GM13977 (cell line): ENCODE measurements at regions not wholly inside any gene's neighbourhood (a gene's known extent, or its start where the extent isn't known, plus 50 kb on each side); places are given as distances from the start of the nearest gene placed in this dataset.

Source experiments
- DNase-seq: peaks from one replicate; pipeline ENCODE4 v3.0.0; 2012; ENCODE audit warnings: low spot score
- in situ Hi-C: fragments of 300-500 bp; cut with MboI; formaldehyde crosslinking; loops from one replicate; pipeline ENCODE4 v1.12.0; 2022; ENCODE audit warnings: low sequenced_read_pairs, low pct_unique_long_range_greater_than_20kb, mixed read lengths, inconsistent platforms; ENCODE audit not compliant: unreplicated experiment
- TF ChIP-seq, protein P1 (sequence below): IDR thresholded peaks from 2 replicates; pipeline ENCODE4 v1.5.1; 2012; ENCODE audit warnings: mild to moderate bottlenecking, control low read depth; ENCODE audit not compliant: insufficient read depth; ENCODE audit errors: extremely low read depth, missing control alignments

DNA sequence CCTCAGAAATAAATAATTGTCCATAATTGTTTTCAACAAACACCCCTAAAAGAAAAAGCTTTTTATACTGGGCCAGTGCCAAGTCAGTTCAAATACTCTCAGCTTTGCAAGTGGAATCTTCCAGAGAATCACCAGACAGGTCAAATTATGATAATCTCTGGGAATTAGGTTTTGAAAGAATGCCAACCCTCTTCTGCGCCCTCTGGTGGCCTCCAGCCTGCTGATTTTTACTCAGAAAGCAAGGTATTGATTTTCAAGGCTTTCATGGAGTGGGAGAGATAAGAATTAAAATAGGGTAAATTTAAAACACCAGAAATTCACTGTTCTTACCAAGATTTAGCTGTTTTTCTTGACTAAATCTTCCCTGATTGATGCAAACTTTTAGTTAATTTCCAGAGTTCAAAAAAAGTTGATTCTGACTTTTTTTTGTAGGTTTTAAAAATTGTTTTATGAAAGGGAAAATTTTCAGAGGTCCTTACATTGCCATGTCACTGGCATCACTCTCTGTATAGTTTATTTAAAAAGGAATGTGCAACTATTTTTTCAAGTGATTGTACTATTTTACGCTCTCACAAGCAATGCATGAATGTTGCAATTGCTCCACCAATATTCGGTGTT, 282.9 kb upstream of the TNP1 start:
- in situ Hi-C loops = no loop called here
- TF ChIP-seq, protein P1, sequence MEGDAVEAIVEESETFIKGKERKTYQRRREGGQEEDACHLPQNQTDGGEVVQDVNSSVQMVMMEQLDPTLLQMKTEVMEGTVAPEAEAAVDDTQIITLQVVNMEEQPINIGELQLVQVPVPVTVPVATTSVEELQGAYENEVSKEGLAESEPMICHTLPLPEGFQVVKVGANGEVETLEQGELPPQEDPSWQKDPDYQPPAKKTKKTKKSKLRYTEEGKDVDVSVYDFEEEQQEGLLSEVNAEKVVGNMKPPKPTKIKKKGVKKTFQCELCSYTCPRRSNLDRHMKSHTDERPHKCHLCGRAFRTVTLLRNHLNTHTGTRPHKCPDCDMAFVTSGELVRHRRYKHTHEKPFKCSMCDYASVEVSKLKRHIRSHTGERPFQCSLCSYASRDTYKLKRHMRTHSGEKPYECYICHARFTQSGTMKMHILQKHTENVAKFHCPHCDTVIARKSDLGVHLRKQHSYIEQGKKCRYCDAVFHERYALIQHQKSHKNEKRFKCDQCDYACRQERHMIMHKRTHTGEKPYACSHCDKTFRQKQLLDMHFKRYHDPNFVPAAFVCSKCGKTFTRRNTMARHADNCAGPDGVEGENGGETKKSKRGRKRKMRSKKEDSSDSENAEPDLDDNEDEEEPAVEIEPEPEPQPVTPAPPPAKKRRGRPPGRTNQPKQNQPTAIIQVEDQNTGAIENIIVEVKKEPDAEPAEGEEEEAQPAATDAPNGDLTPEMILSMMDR = peak; percentile 58
- DNase-seq = no peak

DNA sequence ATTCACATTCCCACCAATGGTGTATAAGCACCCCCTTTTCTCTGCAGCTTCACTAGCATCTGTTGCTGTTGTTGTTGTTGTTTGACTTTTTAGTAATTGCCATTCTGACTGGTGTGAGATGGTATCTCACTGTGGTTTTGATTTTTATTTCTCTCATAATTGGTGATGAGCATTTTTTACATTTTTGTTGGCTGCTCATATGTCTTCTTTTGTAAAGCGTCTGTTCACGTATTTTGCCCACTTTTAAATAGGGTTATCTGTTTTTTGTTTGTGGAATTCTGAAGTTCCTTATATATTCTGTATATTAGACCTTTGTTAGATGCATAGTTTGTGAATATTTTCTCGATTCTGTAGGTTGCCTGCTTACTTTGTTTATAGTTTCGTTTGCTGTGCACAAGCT, 278.4 kb upstream of the TNP1 start:
- TF ChIP-seq, protein P1 = no peak
- in situ Hi-C loops = no loop called here
- no peak for DNase-seq

DNA sequence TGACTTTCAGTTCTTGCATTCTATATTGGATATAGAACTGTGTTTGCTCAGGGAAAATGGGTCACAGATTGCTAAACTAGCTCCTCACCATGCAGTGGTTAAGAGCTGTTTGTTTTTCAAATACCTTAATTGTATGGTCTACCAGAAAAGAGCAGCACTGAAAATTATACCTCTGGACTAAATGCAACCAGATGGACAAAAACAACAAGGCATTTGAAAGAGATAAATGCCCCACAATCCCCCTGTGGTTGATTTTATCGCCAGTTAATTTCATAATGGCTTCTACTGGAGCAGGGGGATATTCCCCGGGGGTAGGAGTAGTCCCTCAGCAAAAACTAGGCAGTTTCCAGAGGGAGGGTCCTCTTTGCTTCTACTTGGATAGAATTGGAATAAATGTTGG, 267.9 kb upstream of the TNP1 start:
- TF ChIP-seq, protein P1 = no peak

DNA sequence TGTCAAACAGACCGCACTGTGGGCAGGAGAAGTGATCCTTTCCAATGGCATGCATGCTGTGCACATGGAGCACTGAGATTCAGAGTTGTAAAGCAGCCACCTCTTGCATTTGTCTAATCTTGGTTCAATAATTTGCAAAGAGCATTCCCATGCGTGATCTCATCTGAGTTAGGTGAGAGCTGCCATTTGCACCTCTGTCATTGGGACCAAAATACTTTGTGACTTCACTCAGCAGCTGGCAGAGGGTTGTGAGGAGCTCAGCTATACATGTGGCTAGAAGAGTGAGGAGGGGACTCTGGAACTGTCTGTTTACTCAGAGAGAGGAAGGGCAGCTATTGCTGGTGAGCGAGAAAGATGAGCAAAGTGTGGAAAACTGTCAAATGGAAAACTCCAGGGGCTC, 265.1 kb upstream of the TNP1 start:
- DNase-seq = no peak
- in situ Hi-C loops = no loop called here
- TF ChIP-seq, protein P1 = no peak

More for the DNA sequence above, 267.9 kb upstream of the TNP1 start:
- no peak for DNase-seq
- in situ Hi-C loops = no loop called here

DNA sequence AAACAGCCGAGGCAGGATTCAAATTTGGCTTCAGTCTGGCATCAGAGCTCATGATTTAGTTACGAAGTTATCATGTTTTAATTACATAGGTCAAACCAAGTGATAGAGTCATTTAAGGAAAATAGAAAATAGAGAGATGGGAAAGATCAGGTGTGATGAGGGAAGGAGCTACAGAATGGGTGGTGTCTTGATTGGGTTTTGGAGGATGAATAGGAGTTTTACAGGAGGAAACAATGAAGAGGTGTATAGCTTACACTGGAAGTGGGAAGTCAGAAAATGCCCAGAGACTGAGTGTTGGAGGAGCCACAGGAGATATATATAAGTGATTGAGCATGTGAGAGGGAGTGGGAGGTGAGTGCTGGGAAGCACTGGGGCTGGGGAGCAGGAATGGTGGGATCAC, 264.2 kb upstream of the TNP1 start:
- TF ChIP-seq, protein P1 = no peak
- DNase-seq = no peak
- in situ Hi-C loops = no loop called here

DNA sequence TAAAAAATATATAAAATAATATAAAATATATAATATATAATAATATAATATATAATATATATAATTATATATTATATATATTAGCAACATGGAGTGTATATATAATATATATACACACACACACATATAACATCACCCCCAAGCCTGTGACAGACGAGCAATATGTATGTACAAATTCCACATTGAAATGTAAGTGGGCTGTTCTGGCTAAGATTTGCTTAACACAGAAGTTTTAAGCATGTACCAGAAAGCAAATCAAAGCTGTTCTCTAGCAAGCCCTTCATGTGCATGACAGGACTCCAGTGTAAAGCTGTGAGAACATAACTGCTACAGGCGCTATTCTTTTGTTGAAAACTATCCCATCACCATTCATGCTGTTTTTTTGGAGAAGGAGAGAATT, 261.7 kb upstream of the TNP1 start:
- no peak for DNase-seq
- TF ChIP-seq, protein P1 = no peak
- in situ Hi-C loops = no loop called here
